Stomach (tissue), 8 donors: ENCODE measurements at regions not wholly inside any gene's neighbourhood (a gene's known extent, or its start where the extent isn't known, plus 50 kb on each side); places are given as distances from the start of the nearest gene placed in this dataset.

Experiments used
- DNase-seq, 2 donors: peaks; one replicate each; pipeline versions ENCODE4 v3.0.0 to v3.0.0-alpha.2; 2013 to 2019
- H3K27ac ChIP-seq, 5 donors: fragments of 200-600 bp in 4 of 5; sonication (generic) in 4 of 5; one replicate each; pipeline ENCODE4 v1.5.1; 2013 to 2019; ENCODE audit warnings: mild to moderate bottlenecking in 1 of 5, moderate library complexity in 1 of 5
- H3K27me3 ChIP-seq, 3 donors: fragments of 200-600 bp; sonication (generic); one replicate each; pipeline ENCODE4 v1.5.1; 2017 to 2019; ENCODE audit warnings: mixed run types in 1 of 3
- H3K36me3 ChIP-seq, 4 donors: fragments of 200-600 bp; sonication (generic); 1 replicate in 3 of 4; 2 replicates in 1 of 4; pipeline ENCODE4 v1.5.1; 2016 to 2019
- H3K4me1 ChIP-seq, 4 donors: fragments of 200-600 bp; sonication (generic); one replicate each; pipeline ENCODE4 v1.5.1; 2016 to 2019
- H3K4me3 ChIP-seq, 4 donors: fragments of 200-600 bp; sonication (generic) in 3 of 4; one replicate each; pipeline ENCODE4 v1.5.1; 2016 to 2019; ENCODE audit warnings: mild to moderate bottlenecking in 1 of 4
- H3K9me3 ChIP-seq, 4 donors: fragments of 200-600 bp; sonication (generic); one replicate each; pipeline ENCODE4 v1.5.1; 2016 to 2019
- EP300 ChIP-seq: sonication (generic); formaldehyde crosslinking; IDR thresholded peaks from one replicate; pipeline ENCODE4 v1.6.1; 2017; ENCODE audit warnings: antibody characterized with exemption
- POLR2A ChIP-seq, 4 donors: fragments of 450-650 bp; IDR thresholded peaks; one replicate each; pipeline ENCODE4 v1.6.1; 2016; ENCODE audit warnings: antibody characterized with exemption in 4 of 4, control low read depth in 2 of 4, mild to moderate bottlenecking in 1 of 4, moderate library complexity in 1 of 4
- POLR2AphosphoS5 ChIP-seq, 3 donors: sonication (generic); formaldehyde crosslinking; IDR thresholded peaks; one replicate each; pipeline ENCODE4 v1.6.1; 2016; ENCODE audit warnings: antibody characterized with exemption in 3 of 3
- WGBS, 5 donors: extraction: QIAGEN DNeasy Blood & Tissue Kit in 3 of 5; methylation state at CpG; one replicate each; pipeline versions ENCODE4 v1.1.5 to v1.1.7; 2013 to 2018; 5-methylcytosine and 5-hydroxymethylcytosine counted together
- intact Hi-C: fragments of 100-400 bp; cut with DNase I; formaldehyde crosslinking; loops from one replicate; pipeline ENCODE4 v1.15.1; 2023; ENCODE audit warnings: low total_unique reads
- TF ChIP-seq, protein P1 (sequence below), 7 experiments: fragments of 450-650 bp in 4 of 7; fragments of 200-600 bp in 3 of 7; sonication (generic) in 3 of 7; IDR thresholded peaks; one replicate each; pipeline ENCODE4 v1.5.1; 2016 to 2019; ENCODE audit warnings: antibody characterized with exemption in 7 of 7, control low read depth in 2 of 7, mild to moderate bottlenecking in 1 of 7
- donor health status: healthy with polysubstance abuse.
- donor health status: Bipolar disorder and iron deficiency.
- donor health status: healthy.

DNA sequence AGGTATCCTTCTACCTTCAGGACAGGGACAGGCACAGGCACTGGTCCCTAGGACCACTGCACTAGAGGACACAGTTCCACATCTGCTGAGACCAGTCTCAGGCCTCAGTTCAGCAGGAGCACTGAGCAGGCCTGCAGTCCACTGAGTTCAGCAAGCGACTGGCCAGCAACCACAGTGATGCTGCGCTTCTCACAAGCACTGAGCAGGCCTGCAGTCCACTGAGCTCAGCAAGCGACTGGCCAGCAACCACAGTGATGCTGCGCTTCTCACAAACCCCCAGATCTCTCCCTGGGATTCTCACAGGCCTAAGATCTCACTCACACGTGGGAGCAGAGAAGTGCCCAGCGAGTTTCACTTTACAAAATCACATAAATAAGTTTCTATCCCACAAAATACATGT is 140.6 kb downstream of the IRS2 start:
- Histone ChIP-seq H3K36me3 (no peaks in the 10 kb centered on the region), H3K4me3 (no peak overlapping the region), H3K9me3 (peaks cover 0 to 11% (median 6%) of the 10 kb centered on the region in 4 donors), H3K27ac (no peak overlapping the region), H3K4me1 (no peaks in the 10 kb centered on the region), H3K27me3 (no peaks in the 10 kb centered on the region)
- TF ChIP-seq POLR2AphosphoS5 (IDR thresholded peaks at IDR 0.05) (no peak), POLR2A (IDR thresholded peaks at IDR 0.05) (no peak), EP300 (no peak)
- TF ChIP-seq, protein P1, sequence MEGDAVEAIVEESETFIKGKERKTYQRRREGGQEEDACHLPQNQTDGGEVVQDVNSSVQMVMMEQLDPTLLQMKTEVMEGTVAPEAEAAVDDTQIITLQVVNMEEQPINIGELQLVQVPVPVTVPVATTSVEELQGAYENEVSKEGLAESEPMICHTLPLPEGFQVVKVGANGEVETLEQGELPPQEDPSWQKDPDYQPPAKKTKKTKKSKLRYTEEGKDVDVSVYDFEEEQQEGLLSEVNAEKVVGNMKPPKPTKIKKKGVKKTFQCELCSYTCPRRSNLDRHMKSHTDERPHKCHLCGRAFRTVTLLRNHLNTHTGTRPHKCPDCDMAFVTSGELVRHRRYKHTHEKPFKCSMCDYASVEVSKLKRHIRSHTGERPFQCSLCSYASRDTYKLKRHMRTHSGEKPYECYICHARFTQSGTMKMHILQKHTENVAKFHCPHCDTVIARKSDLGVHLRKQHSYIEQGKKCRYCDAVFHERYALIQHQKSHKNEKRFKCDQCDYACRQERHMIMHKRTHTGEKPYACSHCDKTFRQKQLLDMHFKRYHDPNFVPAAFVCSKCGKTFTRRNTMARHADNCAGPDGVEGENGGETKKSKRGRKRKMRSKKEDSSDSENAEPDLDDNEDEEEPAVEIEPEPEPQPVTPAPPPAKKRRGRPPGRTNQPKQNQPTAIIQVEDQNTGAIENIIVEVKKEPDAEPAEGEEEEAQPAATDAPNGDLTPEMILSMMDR (IDR thresholded peaks at IDR 0.05) = no peak
- intact Hi-C loops = no loop called here
- 78 to 91% (median 84%) methylated on average over 5 to 6 of the region's 6 CpGs for WGBS, 5 donors
- DNase-seq = no peak

DNA sequence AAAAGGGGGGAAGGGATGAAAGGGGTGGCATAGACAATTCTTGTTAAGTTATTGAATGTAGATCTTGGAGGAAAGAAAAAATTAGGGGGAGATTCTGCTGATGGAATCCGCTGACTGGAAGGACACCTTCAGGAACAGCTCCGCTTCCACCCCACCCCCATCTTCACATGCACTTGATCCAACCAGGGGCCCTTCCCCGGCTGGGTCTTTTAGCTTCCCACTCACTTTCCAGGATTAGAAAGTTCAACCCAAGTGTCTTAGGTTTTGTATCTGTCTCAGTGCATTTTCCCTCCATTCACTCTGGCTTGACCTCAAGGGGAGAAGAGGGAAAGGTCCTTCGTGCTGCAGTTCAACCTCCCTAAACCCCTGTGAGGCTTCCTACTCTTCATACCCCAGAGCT is 141.4 kb downstream of the IRS2 start:
- intact Hi-C loops = no loop called here
- no peak overlapping the region for H3K4me3 ChIP-seq
- 88 to 97% (median 94%) methylated on average over 4 of the region's 4 CpGs for WGBS, 5 donors
- no peaks in the 10 kb centered on the region for H3K36me3 ChIP-seq
- H3K27ac ChIP-seq = no peak overlapping the region
- no peaks in the 10 kb centered on the region for H3K4me1 ChIP-seq
- TF ChIP-seq, protein P1 (IDR thresholded peaks at IDR 0.05) = no peak
- TF ChIP-seq POLR2A (IDR thresholded peaks at IDR 0.05) = no peak
- no peak for TF ChIP-seq EP300
- H3K9me3 ChIP-seq = peaks cover 6 to 20% (median 13%) of the 10 kb centered on the region in 4 donors
- no peaks in the 10 kb centered on the region for H3K27me3 ChIP-seq
- no peak for DNase-seq

DNA sequence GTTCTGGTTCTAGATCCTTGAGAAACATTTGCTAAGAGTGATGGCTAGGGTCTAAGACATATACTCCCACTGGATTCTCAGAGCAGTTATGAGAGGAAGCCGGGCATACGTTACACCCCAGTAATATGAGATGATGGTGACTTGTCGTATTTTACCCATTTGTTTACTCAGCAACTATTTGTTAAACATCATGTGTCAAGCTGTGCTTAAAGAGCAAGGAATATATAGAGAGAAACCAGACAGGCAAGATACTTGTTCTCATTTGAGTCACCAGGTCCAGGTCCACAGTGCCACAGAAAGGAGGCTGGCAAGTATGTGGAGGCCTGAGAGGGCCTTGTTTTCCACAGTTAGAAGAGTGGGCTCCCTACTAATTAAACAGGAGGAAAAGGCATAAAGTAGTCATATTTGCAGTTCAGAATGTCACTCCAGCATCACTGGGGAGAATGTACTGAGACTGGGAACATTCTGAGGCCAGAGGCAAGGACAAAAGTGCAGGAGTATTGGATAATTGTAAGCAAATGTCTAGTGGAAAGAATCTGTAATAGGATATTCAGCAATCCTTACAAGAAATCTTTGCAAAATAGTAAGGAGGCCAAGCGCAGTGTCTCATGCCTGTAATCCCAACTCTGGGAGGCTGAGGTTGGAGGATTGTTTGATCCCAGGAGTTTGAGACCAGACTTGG is 142.2 kb downstream of the IRS2 start:
- no peaks in the 10 kb centered on the region for H3K4me1 ChIP-seq
- intact Hi-C loops = no loop called here

GRCh38 chr13:109642358-109642757 is 144.0 kb downstream of the IRS2 start:
- H3K9me3 ChIP-seq = peaks cover 6 to 32% (median 18%) of the 10 kb centered on the region in 4 donors
- TF ChIP-seq EP300 (no peak), POLR2AphosphoS5 (IDR thresholded peaks at IDR 0.05) (no peak), POLR2A (IDR thresholded peaks at IDR 0.05) (no peak)
- TF ChIP-seq, protein P1 (IDR thresholded peaks at IDR 0.05) = no peak
- no peak overlapping the region for H3K27ac ChIP-seq
- intact Hi-C loops = no loop called here
- 79 to 84% (median 82%) methylated on average over 8 of the region's 8 CpGs for WGBS, 5 donors
- H3K4me3 ChIP-seq = no peak overlapping the region
- H3K36me3 ChIP-seq = no peaks in the 10 kb centered on the region
- DNase-seq = peak in 1 of 2 donors; percentile 19
- no peaks in the 10 kb centered on the region for H3K27me3 ChIP-seq
- H3K4me1 ChIP-seq = no peaks in the 10 kb centered on the region

More for the DNA sequence above, 142.2 kb downstream of the IRS2 start:
- no peak for DNase-seq
- no peak for TF ChIP-seq POLR2A (IDR thresholded peaks at IDR 0.05)
- no peaks in the 10 kb centered on the region for H3K36me3 ChIP-seq
- no peak overlapping the region for H3K4me3 ChIP-seq
- no peaks in the 10 kb centered on the region for H3K27me3 ChIP-seq
- no peak overlapping the region for H3K27ac ChIP-seq
- WGBS, 5 donors = 59 to 68% (median 65%) methylated on average over 4 of the region's 4 CpGs
- H3K9me3 ChIP-seq = peaks cover 6 to 22% (median 14%) of the 10 kb centered on the region in 4 donors

- TF ChIP-seq, protein P1 (IDR thresholded peaks at IDR 0.05) = no peak
- TF ChIP-seq EP300 (no peak), POLR2A (IDR thresholded peaks at IDR 0.05) (no peak), POLR2AphosphoS5 (IDR thresholded peaks at IDR 0.05) (no peak)
- Histone ChIP-seq H3K36me3 (no peaks in the 10 kb centered on the region), H3K4me3 (no peak overlapping the region), H3K4me1 (no peaks in the 10 kb centered on the region), H3K9me3 (peaks cover 6 to 32% (median 17%) of the 10 kb centered on the region in 4 donors), H3K27me3 (no peaks in the 10 kb centered on the region), H3K27ac (no peak overlapping the region)
- intact Hi-C loops = no loop called here
- WGBS, 5 donors = 80 to 89% (median 88%) methylated on average over 3 of the region's 3 CpGs
- DNase-seq = no peak
Measured at GRCh38 chr13:109636736-109637135, 149.6 kb downstream of the IRS2 start.
